ENCODE measurements at regions not wholly inside any gene's neighbourhood (a gene's known extent, or its start where the extent isn't known, plus 50 kb on each side); places are given as distances from the start of the nearest gene placed in this dataset.

- BruUV-seq (replicated peaks), result no TSS peak
- DNase-seq, result no peak
- TF ChIP-seq CTCF (IDR thresholded peaks at IDR 0.05; ENCODE audit: unreplicated experiment), result no peak
- H3K27me3 Mint-ChIP-seq (ENCODE audit: unreplicated experiment), result peaks cover 91% of the 10 kb centered on the region
- no peak overlapping the region for H3K27ac Mint-ChIP-seq (ENCODE audit: unreplicated experiment)
- CTCF ChIA-PET, result no interaction called here
- H3K4me3 Mint-ChIP-seq (ENCODE audit: low read depth, unreplicated experiment), result no peak overlapping the region
- intact Hi-C loops (cut with micrococcal nuclease; ENCODE audit: unreplicated experiment), result no loop called here
- H3K9me3 Mint-ChIP-seq (ENCODE audit: low read depth, unreplicated experiment), result peaks cover 4% of the 10 kb centered on the region
- H3K4me1 Mint-ChIP-seq (ENCODE audit: low read depth, unreplicated experiment), result no peaks in the 10 kb centered on the region
- H3K36me3 Mint-ChIP-seq (ENCODE audit: insufficient read depth, unreplicated experiment), result no peaks in the 10 kb centered on the region
Observed at GRCh38 chr4:8694226-8694625, 101.7 kb downstream of the CPZ start.

- CTCF ChIA-PET, result no interaction called here
Observed at GRCh38 chr4:8691151-8691775, 98.7 kb downstream of the CPZ start.

GRCh38 chr4:8690216-8691150, 97.9 kb downstream of the CPZ start:
- H3K4me3 Mint-ChIP-seq (ENCODE audit: low read depth, unreplicated experiment), result no peak overlapping the region
- intact Hi-C loops (cut with micrococcal nuclease; ENCODE audit: unreplicated experiment), result no loop called here
- H3K27ac Mint-ChIP-seq (ENCODE audit: unreplicated experiment), result no peak overlapping the region
- DNase-seq, result no peak
- no peaks in the 10 kb centered on the region for H3K36me3 Mint-ChIP-seq (ENCODE audit: insufficient read depth, unreplicated experiment)
- no TSS peak for BruUV-seq (replicated peaks)
- H3K4me1 Mint-ChIP-seq (ENCODE audit: low read depth, unreplicated experiment), result no peaks in the 10 kb centered on the region
- no peak for TF ChIP-seq CTCF (IDR thresholded peaks at IDR 0.05; ENCODE audit: unreplicated experiment)
- no peaks in the 10 kb centered on the region for H3K9me3 Mint-ChIP-seq (ENCODE audit: low read depth, unreplicated experiment)
- CTCF ChIA-PET, result no interaction called here
- peaks cover 79% of the 10 kb centered on the region for H3K27me3 Mint-ChIP-seq (ENCODE audit: unreplicated experiment)

More at GRCh38 chr4:8691151-8691775, 98.7 kb downstream of the CPZ start:
- H3K36me3 Mint-ChIP-seq (ENCODE audit: insufficient read depth, unreplicated experiment), result no peaks in the 10 kb centered on the region
- intact Hi-C loops (cut with micrococcal nuclease; ENCODE audit: unreplicated experiment), result no loop called here
- no peak overlapping the region for H3K27ac Mint-ChIP-seq (ENCODE audit: unreplicated experiment)
- no peak for TF ChIP-seq CTCF (IDR thresholded peaks at IDR 0.05; ENCODE audit: unreplicated experiment)
- H3K9me3 Mint-ChIP-seq (ENCODE audit: low read depth, unreplicated experiment), result no peaks in the 10 kb centered on the region
- H3K27me3 Mint-ChIP-seq (ENCODE audit: unreplicated experiment), result peaks cover 85% of the 10 kb centered on the region
- no peak for DNase-seq
- BruUV-seq (replicated peaks), result no TSS peak
- no peak overlapping the region for H3K4me3 Mint-ChIP-seq (ENCODE audit: low read depth, unreplicated experiment)
- no peaks in the 10 kb centered on the region for H3K4me1 Mint-ChIP-seq (ENCODE audit: low read depth, unreplicated experiment)

- H3K9me3 Mint-ChIP-seq (ENCODE audit: low read depth, unreplicated experiment), result no peaks in the 10 kb centered on the region
- DNase-seq, result no peak
- H3K4me3 Mint-ChIP-seq (ENCODE audit: low read depth, unreplicated experiment), result no peak overlapping the region
- no peaks in the 10 kb centered on the region for H3K36me3 Mint-ChIP-seq (ENCODE audit: insufficient read depth, unreplicated experiment)
- intact Hi-C loops (cut with micrococcal nuclease; ENCODE audit: unreplicated experiment), result no loop called here
- TF ChIP-seq CTCF (IDR thresholded peaks at IDR 0.05; ENCODE audit: unreplicated experiment), result no peak
- H3K27ac Mint-ChIP-seq (ENCODE audit: unreplicated experiment), result no peak overlapping the region
- peaks cover 72% of the 10 kb centered on the region for H3K27me3 Mint-ChIP-seq (ENCODE audit: unreplicated experiment)
- CTCF ChIA-PET, result no interaction called here
- H3K4me1 Mint-ChIP-seq (ENCODE audit: low read depth, unreplicated experiment), result no peaks in the 10 kb centered on the region
- BruUV-seq (replicated peaks), result no TSS peak
Observed at GRCh38 chr4:8689741-8690140, 97.2 kb downstream of the CPZ start.
